Mesenteric fat pad (tissue), 1 donor: ENCODE measurements at regions not wholly inside any gene's neighbourhood (a gene's known extent, or its start where the extent isn't known, plus 50 kb on each side); places are given as distances from the start of the nearest gene placed in this dataset.

Experiments used
- DNase-seq: peaks from one replicate; pipeline ENCODE4 v3.0.0-alpha.2; 2020; ENCODE audit warnings: low spot score
- donor health status: DM: yes; HTN: yes; CAD: no.

DNA sequence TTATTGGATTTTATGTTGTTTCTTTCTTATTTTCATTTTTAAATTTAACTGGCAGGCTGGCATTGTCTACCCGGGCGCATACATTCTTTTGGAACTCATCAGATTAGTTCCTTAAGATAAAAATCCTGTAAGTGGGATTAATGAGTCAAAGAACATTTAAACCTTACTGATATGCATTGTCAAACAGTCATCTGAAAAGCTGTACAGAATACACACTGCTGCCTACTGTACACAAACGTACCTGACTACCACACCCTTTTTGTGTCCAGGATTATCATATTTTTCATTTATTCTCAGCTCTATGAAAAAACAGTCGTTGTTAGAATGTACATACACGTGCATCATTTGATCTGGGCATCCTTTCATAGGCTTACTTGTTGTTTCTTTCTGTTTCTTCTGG, 358.3 kb downstream of the EFNB2 start:
- DNase-seq: no peak

DNA sequence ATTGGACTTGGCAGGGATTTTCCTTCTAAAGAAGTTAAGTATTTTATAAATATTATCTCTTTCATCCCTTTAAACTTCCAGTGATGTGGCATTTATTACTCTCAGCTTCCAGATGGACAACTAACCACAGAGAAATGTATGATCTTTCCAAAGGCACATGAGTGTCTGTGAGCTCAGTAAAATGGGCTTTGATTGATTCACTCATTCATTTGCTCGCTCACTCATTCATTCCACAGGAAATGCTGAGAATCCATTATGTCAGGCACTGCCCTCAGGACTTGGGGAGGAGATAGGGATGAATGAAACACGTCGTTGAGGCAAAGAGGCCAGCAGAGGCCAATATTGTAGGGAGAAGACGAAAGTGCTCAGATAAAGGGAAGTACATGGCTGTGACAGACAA, 359.3 kb downstream of the EFNB2 start:
- no peak for DNase-seq

DNA sequence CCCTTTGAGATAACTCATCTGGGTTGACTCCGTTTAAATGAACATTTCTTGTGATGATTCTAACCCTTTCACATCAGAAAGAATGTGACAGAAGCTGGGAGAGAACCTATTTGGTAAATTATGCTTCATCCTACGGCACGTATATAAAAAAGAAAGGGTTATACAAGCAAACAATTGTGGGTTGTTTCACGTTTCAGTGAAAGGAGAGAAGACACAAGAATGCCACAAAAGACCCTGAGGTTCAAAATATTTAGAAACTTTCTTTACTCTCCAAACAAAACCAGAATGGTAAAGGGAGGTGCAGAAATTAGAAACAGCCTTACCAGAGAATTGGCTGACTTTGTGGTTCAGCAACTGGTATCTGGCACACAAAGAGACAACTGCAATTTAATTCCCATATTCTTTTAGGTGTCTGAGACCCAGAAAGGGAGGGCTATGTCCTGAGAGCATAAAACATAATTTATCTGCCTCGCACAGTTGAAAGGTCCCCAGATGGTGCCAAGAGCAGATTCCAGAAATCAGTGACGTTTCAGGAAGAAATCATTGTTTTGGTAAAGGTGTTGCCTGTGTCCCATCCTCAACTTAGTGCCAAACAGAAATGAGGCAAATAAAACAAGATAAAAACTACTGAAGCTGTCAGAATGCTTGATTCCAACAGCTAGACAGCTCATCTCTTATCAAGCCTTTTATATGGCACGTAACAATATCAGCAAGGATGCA, 361.4 kb downstream of the EFNB2 start:
- DNase-seq: no peak

DNA sequence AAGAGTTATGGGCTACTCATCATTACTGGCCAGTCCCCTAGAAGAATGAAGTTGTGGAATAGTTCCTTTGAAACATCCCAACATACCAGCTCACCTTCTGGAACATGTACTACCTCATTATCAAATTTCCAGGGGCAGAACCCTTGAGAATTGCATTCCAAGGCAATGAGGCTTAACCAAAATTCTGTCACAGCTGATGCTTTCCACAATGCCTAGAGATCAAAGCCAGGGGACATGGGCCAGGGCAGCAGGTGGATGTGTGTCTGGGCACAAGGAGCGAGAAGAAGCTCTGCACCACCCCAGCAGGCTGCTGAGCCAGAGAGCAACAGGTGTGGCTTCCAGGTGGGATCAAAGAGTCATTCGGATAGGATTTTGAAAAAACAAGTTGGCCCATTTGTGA, 362.1 kb downstream of the EFNB2 start:
- DNase-seq: no peak

DNA sequence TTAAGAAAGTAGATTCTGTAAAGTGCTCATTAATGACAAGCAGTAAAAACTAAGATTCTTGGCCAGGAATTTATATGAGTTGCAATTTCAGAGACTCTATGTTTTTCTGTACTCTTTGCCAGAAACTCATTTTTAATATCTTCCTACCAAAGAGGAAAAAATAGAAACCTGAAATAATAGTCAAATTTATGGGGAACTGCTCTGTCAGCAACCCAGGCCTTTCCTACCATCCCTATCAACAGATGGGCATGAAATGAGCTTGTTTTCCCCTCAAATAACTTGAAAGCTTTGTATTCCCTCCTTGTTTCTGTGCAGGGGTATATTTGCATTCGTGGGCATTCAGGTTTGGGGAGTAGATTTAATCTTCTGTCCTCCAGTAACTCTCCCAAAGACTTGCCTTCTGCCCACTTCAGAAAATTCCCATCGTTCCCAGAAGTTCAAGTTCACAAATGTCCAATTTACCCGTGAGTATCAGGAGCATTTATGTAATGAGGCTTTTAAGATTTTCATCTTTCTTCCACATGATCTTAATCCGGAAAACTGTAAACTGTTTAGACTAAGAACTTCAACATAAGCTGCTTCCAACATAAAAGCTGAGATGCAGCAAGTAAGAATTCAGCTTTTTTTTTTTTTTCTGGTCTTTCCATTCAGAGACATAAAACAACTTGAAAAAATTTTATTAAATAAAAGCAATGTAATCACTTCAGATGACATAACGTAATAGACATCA, 363.1 kb downstream of the EFNB2 start:
- DNase-seq: no peak

DNA sequence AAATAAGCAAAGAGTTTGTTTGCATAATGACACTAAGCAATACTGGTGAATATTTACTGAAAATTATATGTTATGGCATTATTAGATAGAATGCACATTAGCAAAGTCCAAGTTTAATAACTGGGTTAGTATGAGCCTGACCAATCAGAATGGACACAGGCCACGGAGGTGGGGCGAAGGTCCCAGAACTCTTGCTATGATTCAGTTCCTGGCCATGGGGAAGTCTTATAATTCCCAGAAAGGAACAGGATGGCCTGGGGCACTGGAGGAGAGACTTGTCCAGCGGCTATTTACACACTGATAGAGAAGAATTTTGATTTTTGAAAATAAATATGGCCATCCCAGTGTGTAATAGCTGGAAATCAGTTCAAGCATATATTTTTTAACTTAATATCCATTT, 372.0 kb downstream of the EFNB2 start:
- DNase-seq: no peak

GRCh38 chr13:106161146-106161545, 374.3 kb downstream of the EFNB2 start:
- no peak for DNase-seq

DNA sequence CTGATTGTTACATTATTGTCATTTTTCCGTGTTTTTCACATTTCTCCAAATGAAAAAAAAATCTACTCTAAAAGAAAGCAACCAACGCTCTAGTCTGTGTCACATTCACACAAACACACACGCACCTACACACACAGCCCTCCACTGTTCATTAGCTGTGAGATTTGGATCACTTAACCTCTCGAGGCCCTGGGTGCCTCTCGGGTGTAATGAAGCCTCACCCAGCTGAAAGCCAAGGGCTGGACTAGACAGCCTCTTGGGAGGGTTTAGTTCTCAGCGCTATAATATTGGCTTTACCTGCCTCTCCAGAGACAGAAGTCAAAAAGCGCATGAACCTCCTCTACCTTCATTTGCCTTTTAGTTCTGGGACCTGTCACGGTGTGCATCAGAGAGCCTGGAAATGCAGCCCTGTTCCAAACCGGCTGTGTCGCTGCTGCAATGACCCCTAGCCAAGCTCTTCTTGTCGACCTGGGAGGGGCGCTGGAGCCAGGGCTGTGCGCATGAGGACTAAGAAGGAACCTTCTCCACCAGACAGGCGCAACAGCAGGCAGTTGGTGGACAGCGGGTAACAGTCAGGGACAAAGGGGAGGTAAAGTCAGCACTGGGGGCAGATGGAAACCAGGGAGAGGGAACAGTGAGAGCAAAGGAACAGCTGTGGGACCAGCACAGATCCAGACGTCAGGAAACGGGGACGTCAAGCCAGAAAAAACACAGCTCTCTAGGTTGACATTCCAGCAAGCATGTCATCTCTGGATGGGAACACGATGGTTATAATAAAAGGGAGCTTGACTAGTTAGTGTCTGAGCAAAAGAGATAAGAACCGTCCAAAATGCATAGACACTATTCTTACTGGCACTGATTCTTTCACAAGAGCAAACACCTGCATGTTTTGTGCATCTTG, 375.9 kb downstream of the EFNB2 start:
- no peak for DNase-seq

GRCh38 chr13:106156468-106156867, 379.0 kb downstream of the EFNB2 start:
- DNase-seq: no peak

DNA sequence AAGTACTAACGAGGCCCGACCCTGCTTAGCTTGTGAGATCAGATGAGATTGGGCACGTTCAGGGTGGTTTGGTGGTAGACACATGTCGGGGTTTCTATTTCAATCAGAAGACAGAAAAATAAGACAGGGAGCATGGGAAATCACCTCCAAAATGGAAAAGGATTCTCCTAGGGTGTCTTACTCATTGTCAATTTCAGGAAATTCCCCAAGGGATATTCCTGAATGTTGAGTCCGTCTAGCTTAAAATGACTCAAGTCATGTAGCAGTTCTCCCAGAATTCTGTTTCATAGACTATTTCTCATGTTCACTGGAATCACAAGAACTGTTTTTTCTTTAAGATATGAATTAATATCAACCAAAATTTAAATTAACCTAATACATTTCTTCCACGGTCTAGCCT, 380.1 kb downstream of the EFNB2 start:
- no peak for DNase-seq

- no peak for DNase-seq
Observed at GRCh38 chr13:106153876-106154275, 381.6 kb downstream of the EFNB2 start.

GRCh38 chr13:106153041-106153440, 382.4 kb downstream of the EFNB2 start:
- DNase-seq: no peak

GRCh38 chr13:106152047-106152446, 383.4 kb downstream of the EFNB2 start:
- no peak for DNase-seq

DNA sequence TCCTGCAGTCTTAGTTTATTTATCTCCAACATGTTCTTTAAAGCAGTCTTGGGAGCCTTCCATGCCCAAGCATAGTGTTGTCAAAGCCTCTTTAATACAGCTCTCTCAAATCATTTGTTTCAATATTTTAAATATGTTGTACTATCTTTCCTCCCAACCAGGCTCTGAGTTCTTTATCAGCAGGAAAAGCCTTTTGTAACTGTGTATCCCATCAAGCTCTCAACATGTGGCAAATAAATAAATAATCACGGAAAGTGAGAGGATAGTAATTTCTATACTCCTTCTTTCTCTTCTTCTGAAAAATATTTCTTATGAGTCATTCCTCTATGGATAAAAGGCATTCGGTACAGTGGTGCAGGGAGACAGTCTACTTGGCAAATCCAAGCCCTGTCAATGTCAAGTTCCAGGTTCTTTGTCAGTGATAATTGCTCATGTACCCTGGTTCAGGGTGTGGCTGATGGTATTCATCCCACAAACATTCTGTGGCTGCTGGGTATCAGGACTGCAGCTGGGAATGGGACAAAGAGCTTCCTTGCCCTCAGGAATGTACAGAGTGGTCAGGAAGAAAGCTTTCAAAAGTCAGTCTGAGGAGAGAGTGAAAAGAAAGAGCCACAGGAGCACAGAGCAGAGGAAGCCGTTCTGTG, 384.3 kb downstream of the EFNB2 start:
- no peak for DNase-seq

DNA sequence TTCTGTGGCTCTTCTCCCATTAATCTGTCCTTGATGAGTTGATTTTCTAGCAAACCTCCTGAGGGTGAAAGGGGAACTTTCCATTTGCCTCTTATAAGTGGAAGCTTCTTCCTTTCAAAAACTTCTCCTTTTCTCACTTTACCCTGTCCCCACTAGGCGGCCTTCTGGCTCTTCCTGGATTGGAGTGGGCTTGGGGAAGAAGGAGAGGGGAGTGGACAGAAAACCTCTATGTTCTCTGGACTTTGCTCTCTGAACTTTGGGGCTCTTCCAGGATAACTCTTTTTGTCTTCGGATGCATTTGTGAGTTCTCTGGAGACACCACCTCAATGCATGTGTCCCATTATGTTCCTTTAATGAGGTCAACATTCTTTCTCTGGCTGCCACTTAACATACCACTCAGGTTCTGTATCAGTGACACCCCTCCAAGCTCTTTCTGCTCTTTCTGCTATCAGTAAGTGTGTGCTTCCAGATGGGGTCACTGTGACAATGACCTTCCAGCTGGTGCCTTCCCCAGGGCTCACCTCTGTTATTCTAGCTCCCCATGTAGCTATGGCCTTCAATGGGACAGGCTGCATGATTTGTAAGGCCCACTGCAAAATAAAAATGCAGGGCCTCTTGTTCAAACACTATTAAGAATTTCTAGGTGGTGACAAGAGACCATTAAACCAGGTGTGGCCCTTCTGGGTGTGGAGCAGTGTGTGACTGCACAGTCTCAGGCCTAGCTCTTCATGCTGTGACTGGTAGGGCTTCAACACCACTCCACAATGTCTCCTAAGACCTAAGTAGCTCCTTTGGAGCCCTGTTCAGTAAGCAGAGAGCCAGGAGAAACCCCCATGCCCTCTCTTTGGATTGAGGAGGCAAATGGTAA, 389.2 kb downstream of the EFNB2 start:
- DNase-seq: no peak

- no peak for DNase-seq
Observed at GRCh38 chr13:106145070-106145469, 390.4 kb downstream of the EFNB2 start.

GRCh38 chr13:106143930-106144709, 391.3 kb downstream of the EFNB2 start:
- DNase-seq: no peak

DNA sequence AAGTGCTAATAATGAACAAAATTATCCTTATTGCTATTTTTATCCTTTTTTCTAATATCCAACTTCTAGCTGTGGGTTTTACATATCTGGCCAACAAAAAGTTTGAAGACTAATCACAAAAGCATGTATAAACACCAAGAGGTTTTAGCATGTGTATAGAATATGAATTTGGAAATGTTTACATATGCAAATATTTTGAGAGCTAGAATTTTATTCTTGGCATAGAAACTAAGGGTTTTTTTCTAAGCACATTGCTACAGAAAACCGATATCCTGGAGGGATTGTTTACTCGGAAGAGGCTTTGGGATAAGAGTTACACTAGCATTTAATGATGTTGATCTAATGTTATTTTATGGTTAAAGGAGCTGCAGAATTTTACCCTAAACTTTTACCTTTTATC, 392.1 kb downstream of the EFNB2 start:
- no peak for DNase-seq

DNA sequence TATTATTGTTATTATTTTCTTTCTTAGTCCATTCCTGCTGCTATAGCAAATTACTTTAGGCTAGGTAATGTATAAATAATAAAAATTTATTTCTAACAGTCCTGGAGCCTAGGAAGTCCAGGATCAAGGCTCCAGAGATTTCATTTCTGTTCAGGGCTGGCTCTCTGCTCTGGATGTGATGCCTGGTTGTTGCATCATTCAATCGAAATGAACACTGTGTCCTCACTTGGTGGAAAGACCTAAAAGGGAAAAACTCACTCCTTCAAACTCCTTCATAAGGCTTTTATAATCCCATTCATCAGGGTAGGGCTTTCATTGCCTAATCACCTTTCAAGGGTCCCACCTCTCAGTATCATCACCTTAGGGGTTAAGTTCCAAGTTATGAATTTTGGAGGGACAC, 395.0 kb downstream of the EFNB2 start:
- no peak for DNase-seq

DNA sequence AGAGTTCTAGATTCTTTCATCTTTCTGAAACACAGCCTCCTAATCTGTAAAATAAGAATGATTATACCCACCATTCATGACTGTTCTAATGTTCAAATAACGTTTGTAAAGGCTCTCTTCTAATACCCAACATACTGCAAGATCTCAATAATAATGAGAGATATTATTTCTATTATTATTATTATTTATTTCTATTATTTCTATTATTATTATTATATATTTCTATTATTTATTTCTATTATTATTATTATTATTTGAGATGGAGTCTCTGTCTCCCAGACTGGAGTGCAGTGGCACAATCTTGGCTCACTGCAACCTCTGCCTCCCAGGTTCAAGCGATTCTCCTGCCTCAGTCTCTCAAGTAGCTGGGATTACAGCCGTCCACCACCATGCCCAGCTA, 395.5 kb downstream of the EFNB2 start:
- no peak for DNase-seq
